GM12801 (cell line): ENCODE measurements at regions not wholly inside any gene's neighbourhood (a gene's known extent, or its start where the extent isn't known, plus 50 kb on each side); places are given as distances from the start of the nearest gene placed in this dataset.

Source experiments
- CTCF ChIP-seq: IDR thresholded peaks from one replicate; pipeline ENCODE4 v1.5.1; 2011; ENCODE audit warnings: control low read depth; ENCODE audit not compliant: insufficient read length; ENCODE audit errors: extremely low read depth

DNA sequence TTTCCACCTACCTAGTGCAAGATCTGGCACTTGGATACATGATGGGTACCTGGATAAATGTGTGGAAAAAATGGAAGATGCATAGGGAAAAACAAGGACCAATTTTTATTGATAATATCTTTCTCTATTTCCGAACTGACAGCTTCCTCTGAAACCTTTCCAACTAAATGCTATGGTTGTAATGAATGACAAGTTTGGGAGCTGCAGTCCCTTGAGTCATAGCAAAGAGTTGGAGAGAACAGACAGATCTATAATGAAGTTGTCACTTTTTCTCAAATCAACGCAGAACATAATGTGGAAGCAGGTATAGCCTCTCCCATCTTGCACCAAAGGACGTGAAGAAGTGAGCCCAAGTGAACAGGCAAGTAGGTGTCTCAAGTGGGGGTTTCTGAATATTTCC is 296.5 kb upstream of the KAZN start:
- TF ChIP-seq CTCF, result no peak

GRCh38 chr1:14303011-14303410 is 295.5 kb upstream of the KAZN start:
- no peak for TF ChIP-seq CTCF

- no peak for TF ChIP-seq CTCF
Measured at GRCh38 chr1:14304381-14304865, 294.1 kb upstream of the KAZN start.

- no peak for TF ChIP-seq CTCF
Measured at GRCh38 chr1:14308460-14308859, 290.0 kb upstream of the KAZN start.

- no peak for TF ChIP-seq CTCF
Measured at GRCh38 chr1:14309984-14310383, 288.5 kb upstream of the KAZN start.

DNA sequence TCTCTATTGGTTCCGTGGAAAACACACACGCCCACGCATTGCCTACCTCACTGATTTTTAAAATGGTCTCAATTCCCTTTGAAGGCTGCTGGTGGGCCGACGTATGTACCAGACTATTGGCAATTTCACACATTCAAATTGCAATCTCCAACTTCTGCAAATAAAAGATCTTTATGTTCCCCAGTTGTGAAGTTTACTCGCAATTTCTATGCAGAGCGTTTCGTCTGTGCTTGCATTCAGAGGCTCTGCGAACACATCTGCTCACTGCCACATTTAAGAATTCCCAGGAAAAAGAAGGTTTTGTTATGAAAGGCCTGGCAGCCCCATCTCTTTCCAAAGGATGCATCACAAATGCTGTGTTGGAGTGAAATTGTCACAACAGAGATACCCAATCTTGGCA is 288.0 kb upstream of the KAZN start:
- no peak for TF ChIP-seq CTCF

DNA sequence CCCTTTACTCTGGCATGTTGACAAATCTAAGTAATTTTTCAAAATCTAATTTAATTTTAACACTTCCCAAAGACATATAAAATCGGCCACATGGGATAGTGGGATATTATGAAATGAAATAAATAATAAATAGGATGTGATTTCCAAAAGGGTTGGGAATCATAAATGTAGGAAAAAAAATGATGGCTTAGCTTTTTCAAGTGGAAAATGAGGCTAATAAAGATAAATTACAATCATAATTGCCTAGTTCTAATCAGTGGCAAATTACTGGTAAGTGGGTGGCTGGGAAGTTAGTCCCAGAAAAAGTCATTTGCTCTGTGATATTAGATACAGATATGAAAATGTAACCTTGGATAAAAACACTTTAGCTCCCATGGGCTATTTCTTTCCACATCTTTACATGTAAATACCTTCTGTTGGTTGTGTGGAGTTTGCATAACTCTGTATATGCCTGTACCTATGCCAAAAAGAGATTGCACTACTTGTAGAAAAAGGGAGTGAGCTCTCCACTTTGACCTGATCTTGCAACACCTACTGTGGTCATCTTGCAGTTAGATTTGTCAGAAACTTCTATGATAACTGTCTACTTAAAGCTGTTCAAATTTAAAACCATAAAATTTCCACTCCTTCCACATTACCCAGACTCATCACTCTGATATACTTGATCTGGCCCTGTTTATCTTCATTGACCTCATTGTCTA is 284.6 kb upstream of the KAZN start:
- no peak for TF ChIP-seq CTCF

DNA sequence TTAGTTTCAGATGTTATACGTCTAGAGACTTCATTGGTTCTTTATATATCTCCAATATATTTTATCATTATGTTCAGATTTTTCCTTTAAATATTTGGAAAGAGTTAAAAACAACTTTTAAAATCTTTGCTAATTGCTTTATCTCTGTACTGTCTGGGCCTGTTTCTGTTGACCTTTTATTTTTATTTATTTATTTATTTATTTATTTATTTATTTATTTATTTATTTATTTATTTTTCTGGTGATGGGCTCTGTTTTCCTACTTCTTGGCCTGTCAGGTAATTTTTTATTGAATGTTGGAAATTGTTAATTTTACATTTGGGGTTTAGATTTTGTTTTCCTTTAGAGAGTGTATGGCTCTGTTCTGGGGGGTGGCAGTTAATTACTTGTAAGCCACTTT is 279.7 kb upstream of the KAZN start:
- TF ChIP-seq CTCF, result no peak
